ENCODE measurements at regions not wholly inside any gene's neighbourhood (a gene's known extent, or its start where the extent isn't known, plus 50 kb on each side); places are given as distances from the start of the nearest gene placed in this dataset.
"Not testable (repeated sequence)": the region's sequence is repeated elsewhere in the genome, so short reads cannot be mapped to it uniquely, and the experiment has no call there.

GRCh38 chr5:123280854-123281253 lies 142.3 kb downstream of the CEP120 start:
- not testable (repeated sequence) for TF ChIP-seq CTCF (conservative IDR thresholded peaks at IDR 0.05; ENCODE audit: low read length); EZH2phosphoT487 (IDR thresholded peaks at IDR 0.05; ENCODE audit: borderline replicate concordance)
